ENCODE measurements at regions not wholly inside any gene's neighbourhood (a gene's known extent, or its start where the extent isn't known, plus 50 kb on each side); places are given as distances from the start of the nearest gene placed in this dataset.
A peak's percentile ranks its signal among the peaks of the same experiment; 100 is the strongest.

GRCh38 chr6:105994591-105995390 is 91.3 kb upstream of the PRDM1 start (continued):
- TF ChIP-seq PRDM4 (tag by site-specific recombination; IDR thresholded peaks at IDR 0.05) (no peak), ZNF112 (tag by site-specific recombination; IDR thresholded peaks at IDR 0.05) (no peak), ZFP3 (tag by site-specific recombination; IDR thresholded peaks at IDR 0.05; ENCODE audit: low read depth) (no peak), ZBTB20 (tag by site-specific recombination; IDR thresholded peaks at IDR 0.05) (peak; percentile 37; the same call in 1 of the 2 replicates), SCRT2 (tag by site-specific recombination; IDR thresholded peaks at IDR 0.05) (no peak), ZNF169 (tag by site-specific recombination; IDR thresholded peaks at IDR 0.05) (no peak), ZNF114 (tag by site-specific recombination; IDR thresholded peaks at IDR 0.05) (no peak), ZNF48 (tag by site-specific recombination; IDR thresholded peaks at IDR 0.05) (no peak), ZNF138 (tag by site-specific recombination; IDR thresholded peaks at IDR 0.05; ENCODE audit: borderline replicate concordance) (no peak), ZNF777 (tag by site-specific recombination; IDR thresholded peaks at IDR 0.05; ENCODE audit: borderline replicate concordance) (peak; percentile 84; the same call in 1 of the 2 replicates), ZBTB8A (tag by site-specific recombination; IDR thresholded peaks at IDR 0.05) (peak; percentile 51; the same call in 1 of the 2 replicates), ZNF785 (tag by site-specific recombination; IDR thresholded peaks at IDR 0.05) (no peak)

- ChIA-PET CTCF (interaction anchor here (0.6 to 3.1 kb wide), 4 partner anchors 90 to 510 kb away, joined by 3 to 11 read pairs (median 4); no protein-coding TSS in a partner anchor), POLR2A (interaction anchor here (0.6 kb wide), 1 partner anchor 125 kb away, joined by 3 read pairs; no protein-coding TSS in a partner anchor)
- Histone ChIP-seq H3K4me3 (ENCODE audit: low read depth, low read length) (peak overlapping the region; percentile 57), H3K36me3 (ENCODE audit: control insufficient read depth in 2 of 2, insufficient read depth in 1 of 2, low read length in 2 of 2) (no peaks in the 10 kb centered on the region), H3K27ac (ENCODE audit: extremely low read depth, low read depth, low read length) (peak overlapping the region; percentile 45; the same call in 1 of the 2 replicates), H3K9me3 (ENCODE audit: control insufficient read depth, insufficient read depth, low read depth, low read length) (no peaks in the 10 kb centered on the region), H3K4me1 (ENCODE audit: control insufficient read depth, insufficient read depth, low read length) (no peaks in the 10 kb centered on the region)
- TF ChIP-seq ZNF311 (tag by site-specific recombination; IDR thresholded peaks at IDR 0.05; ENCODE audit: borderline replicate concordance) (no peak), ZNF843 (tag by site-specific recombination; IDR thresholded peaks at IDR 0.05) (no peak), ZNF529 (tag by site-specific recombination; IDR thresholded peaks at IDR 0.05; ENCODE audit: insufficient replicate concordance) (no peak), ZNF19 (tag by site-specific recombination; IDR thresholded peaks at IDR 0.05; ENCODE audit: low read depth) (no peak), ZNF514 (tag by site-specific recombination; IDR thresholded peaks at IDR 0.05) (no peak), SP3 (tag by site-specific recombination; IDR thresholded peaks at IDR 0.05) (no peak), ZNF664 (tag by site-specific recombination; IDR thresholded peaks at IDR 0.05) (no peak), PRDM4 (tag by site-specific recombination; IDR thresholded peaks at IDR 0.05) (no peak), ZSCAN4 (tag by site-specific recombination; IDR thresholded peaks at IDR 0.05) (no peak), ZNF747 (tag by site-specific recombination; IDR thresholded peaks at IDR 0.05) (no peak), SP2 (tag by site-specific recombination; IDR thresholded peaks at IDR 0.05) (no peak), KLF17 (tag by site-specific recombination; IDR thresholded peaks at IDR 0.05) (no peak), ZNF214 (tag by site-specific recombination; IDR thresholded peaks at IDR 0.05; ENCODE audit: borderline replicate concordance) (no peak), ZNF558 (tag by site-specific recombination; IDR thresholded peaks at IDR 0.05) (no peak), ZNF571 (tag by site-specific recombination; IDR thresholded peaks at IDR 0.05) (no peak), SCRT2 (tag by site-specific recombination; IDR thresholded peaks at IDR 0.05) (no peak), HIC1 (tag by site-specific recombination; IDR thresholded peaks at IDR 0.05) (no peak)
Observed at GRCh38 chr6:105994118-105994590, 92.0 kb upstream of the PRDM1 start.
